ENCODE measurements at regions not wholly inside any gene's neighbourhood (a gene's known extent, or its start where the extent isn't known, plus 50 kb on each side); places are given as distances from the start of the nearest gene placed in this dataset.

DNA sequence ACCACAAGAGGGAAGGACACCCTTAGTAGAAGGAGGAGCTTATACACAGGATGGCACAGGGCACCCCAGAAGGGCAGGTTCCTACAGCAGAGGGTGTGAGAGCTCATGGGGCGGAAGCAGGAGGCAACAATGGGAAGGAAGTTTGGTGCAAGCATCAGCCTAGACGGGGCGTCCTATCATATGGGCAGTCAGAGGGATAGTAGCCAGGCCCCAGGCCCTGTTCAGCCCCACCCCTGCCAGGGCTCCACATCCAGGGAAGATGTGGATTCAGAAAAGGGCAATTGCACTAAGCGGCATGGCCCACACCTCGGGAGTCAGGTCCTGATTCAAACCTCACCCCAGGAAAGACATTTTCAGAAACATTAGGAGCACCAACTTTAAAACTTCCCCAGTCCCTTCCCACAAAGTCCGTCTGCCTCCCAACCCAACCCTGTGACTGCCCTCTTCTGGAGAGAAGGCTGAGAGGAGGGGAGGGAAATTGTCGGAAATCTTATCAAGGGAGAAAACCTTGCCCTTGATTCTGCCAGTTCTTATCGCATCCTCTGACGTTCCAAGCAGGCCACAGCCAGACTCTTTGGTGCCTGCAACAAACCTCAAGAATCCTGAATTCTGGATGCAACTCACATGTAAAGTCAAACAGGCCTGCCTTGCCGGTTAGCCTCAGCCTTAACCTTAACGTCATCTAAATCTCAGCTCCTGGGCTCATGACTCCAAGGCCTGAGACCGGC, 198.8 kb upstream of the CDH5 start:
- TF ChIP-seq, protein P1, sequence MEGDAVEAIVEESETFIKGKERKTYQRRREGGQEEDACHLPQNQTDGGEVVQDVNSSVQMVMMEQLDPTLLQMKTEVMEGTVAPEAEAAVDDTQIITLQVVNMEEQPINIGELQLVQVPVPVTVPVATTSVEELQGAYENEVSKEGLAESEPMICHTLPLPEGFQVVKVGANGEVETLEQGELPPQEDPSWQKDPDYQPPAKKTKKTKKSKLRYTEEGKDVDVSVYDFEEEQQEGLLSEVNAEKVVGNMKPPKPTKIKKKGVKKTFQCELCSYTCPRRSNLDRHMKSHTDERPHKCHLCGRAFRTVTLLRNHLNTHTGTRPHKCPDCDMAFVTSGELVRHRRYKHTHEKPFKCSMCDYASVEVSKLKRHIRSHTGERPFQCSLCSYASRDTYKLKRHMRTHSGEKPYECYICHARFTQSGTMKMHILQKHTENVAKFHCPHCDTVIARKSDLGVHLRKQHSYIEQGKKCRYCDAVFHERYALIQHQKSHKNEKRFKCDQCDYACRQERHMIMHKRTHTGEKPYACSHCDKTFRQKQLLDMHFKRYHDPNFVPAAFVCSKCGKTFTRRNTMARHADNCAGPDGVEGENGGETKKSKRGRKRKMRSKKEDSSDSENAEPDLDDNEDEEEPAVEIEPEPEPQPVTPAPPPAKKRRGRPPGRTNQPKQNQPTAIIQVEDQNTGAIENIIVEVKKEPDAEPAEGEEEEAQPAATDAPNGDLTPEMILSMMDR (IDR thresholded peaks at IDR 0.05; ENCODE audit: unreplicated experiment) = no peak
- DNase-seq (ENCODE audit: low spot score in 2 of 2, unreplicated experiment in 2 of 2) = peak in 1 of 2 experiments; percentile 38
- peak overlapping the region; percentile 56 for H3K27ac Mint-ChIP-seq
- H3K4me1 Mint-ChIP-seq = peaks cover 20% of the 10 kb centered on the region
- no peak overlapping the region for H3K4me3 Mint-ChIP-seq
- H3K36me3 Mint-ChIP-seq = no peaks in the 10 kb centered on the region
- peaks cover 26% of the 10 kb centered on the region for H3K27me3 Mint-ChIP-seq (ENCODE audit: low read depth)
- peaks cover 4% of the 10 kb centered on the region for H3K9me3 Mint-ChIP-seq

DNA sequence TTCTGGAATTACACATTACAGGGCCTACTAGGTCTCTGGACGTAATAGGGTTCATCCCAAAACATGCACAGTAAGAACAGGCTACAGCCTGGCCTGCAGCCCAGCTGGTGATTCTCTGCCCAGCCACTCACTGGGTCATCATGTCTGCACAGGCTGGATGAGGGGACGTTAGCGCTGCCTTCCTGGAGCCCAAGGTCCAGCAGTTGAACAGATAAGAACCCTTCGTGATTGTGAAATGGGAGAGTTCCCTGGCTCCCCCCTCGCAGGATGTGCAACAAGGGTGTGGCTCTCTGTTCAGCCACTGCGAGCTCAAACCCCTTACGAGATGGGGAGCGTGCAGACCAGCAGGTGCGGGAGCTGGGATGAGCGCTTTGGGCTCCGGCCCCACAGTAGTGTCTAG, 200.0 kb upstream of the CDH5 start:
- Mint-ChIP-seq H3K9me3 (peaks cover 4% of the 10 kb centered on the region), H3K4me3 (no peak overlapping the region), H3K27me3 (ENCODE audit: low read depth) (peaks cover 26% of the 10 kb centered on the region), H3K27ac (no peak overlapping the region), H3K4me1 (peaks cover 24% of the 10 kb centered on the region), H3K36me3 (no peaks in the 10 kb centered on the region)
- TF ChIP-seq, protein P1 (IDR thresholded peaks at IDR 0.05; ENCODE audit: unreplicated experiment) = no peak
- DNase-seq (ENCODE audit: low spot score in 2 of 2, unreplicated experiment in 2 of 2) = no peak

DNA sequence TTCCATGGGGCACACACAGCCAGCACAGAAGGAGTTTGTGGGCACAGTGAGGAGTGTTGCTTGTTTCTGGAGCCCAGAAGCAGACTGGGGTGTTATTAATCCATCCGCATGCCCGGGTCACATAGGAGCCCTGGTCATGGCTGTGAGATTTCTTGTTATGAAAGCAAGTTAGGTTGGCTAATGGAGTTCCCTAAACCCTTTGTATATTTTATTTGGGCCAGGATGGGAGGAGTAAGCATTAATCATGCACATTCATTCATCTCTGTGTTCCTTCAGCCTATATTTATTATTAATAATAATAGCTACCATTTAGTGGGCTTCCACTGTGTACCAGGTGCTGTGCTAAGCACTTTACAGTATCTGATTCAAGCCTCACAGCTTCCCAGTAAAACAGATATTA, 200.6 kb upstream of the CDH5 start:
- no peak overlapping the region for H3K4me3 Mint-ChIP-seq
- H3K27me3 Mint-ChIP-seq (ENCODE audit: low read depth) = peaks cover 27% of the 10 kb centered on the region
- H3K27ac Mint-ChIP-seq = peak overlapping the region; percentile 86
- DNase-seq (ENCODE audit: low spot score in 2 of 2, unreplicated experiment in 2 of 2) = no peak
- TF ChIP-seq, protein P1 (IDR thresholded peaks at IDR 0.05; ENCODE audit: unreplicated experiment) = no peak
- peaks cover 30% of the 10 kb centered on the region for H3K4me1 Mint-ChIP-seq
- H3K36me3 Mint-ChIP-seq = no peaks in the 10 kb centered on the region
- peaks cover 4% of the 10 kb centered on the region for H3K9me3 Mint-ChIP-seq

GRCh38 chr16:66164581-66165247, 201.8 kb upstream of the CDH5 start:
- no peaks in the 10 kb centered on the region for H3K36me3 Mint-ChIP-seq
- peak overlapping the region; percentile 86 for H3K27ac Mint-ChIP-seq
- peaks cover 4% of the 10 kb centered on the region for H3K9me3 Mint-ChIP-seq
- DNase-seq (ENCODE audit: low spot score in 2 of 2, unreplicated experiment in 2 of 2) = no peak
- peaks cover 36% of the 10 kb centered on the region for H3K4me1 Mint-ChIP-seq
- TF ChIP-seq, protein P1 (IDR thresholded peaks at IDR 0.05; ENCODE audit: unreplicated experiment) = no peak
- H3K4me3 Mint-ChIP-seq = no peak overlapping the region
- peaks cover 29% of the 10 kb centered on the region for H3K27me3 Mint-ChIP-seq (ENCODE audit: low read depth)

DNA sequence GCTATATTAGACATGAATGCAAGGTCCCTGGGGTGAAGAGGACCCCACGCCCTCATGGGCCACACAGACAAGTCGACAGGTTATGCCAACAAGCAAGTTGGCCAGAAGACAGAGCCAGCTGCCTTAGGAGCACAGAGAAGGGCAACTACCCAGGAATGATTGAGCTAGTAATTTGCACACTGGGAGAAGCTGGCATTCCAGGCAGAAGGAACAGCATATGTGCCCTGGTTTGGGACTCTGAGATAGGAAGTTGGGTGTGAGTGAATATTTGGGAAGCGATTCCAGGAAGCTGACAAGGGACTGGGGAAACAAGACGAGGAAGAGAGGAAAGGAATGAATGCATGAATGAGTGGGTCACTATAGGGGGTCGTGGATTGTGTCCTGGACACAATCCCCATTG, 203.7 kb upstream of the CDH5 start:
- Mint-ChIP-seq H3K36me3 (no peaks in the 10 kb centered on the region), H3K9me3 (peaks cover 4% of the 10 kb centered on the region), H3K4me3 (no peak overlapping the region), H3K27me3 (ENCODE audit: low read depth) (peaks cover 22% of the 10 kb centered on the region), H3K4me1 (peaks cover 34% of the 10 kb centered on the region), H3K27ac (no peak overlapping the region)
- no peak for DNase-seq (ENCODE audit: low spot score in 2 of 2, unreplicated experiment in 2 of 2)
- TF ChIP-seq, protein P1 (IDR thresholded peaks at IDR 0.05; ENCODE audit: unreplicated experiment) = no peak

All from mesothelial cell of epicardium (in vitro differentiated cells).